ENCODE measurements at regions not wholly inside any gene's neighbourhood (a gene's known extent, or its start where the extent isn't known, plus 50 kb on each side); places are given as distances from the start of the nearest gene placed in this dataset.

DNA sequence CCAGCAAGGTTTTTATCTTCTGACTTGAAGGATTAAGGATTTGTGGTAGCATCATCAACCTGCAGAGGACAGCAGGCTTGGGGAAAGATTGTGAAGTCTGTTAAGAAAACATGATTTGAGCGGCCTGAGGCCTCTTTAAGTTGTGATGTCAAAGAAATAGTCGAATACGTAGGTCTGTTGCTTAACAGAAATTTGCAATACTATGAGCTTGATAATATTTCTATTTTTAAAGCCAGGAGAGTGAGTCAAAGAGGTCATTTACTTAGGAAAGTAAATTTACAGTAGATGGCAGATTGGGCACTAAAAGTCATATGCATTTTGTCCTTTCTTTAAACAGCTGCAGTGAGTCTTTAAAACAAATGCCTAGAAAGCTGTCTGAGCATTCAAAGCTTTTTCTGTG is 336.3 kb downstream of the DIPK2A start:
- no peak for FAIRE-seq

DNA sequence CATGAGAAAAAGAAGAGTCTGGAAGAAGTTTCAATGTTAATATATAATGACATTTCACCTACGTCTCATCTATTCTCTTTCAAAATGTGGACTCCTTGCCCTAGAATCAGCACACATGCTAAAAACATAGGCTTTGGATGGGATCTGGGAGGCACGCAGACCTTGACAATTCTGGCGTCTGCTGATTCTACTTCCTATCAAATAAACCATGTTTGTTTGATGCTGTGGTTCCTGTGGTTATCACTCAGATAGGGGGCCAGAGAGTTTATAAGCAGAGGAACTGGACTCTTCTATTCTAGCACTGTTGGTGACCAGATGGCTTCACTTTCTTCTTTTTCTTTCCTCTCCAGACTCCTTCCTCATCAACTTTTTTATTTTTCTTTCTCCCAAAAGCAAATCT is 336.8 kb downstream of the DIPK2A start:
- no peak for FAIRE-seq

DNA sequence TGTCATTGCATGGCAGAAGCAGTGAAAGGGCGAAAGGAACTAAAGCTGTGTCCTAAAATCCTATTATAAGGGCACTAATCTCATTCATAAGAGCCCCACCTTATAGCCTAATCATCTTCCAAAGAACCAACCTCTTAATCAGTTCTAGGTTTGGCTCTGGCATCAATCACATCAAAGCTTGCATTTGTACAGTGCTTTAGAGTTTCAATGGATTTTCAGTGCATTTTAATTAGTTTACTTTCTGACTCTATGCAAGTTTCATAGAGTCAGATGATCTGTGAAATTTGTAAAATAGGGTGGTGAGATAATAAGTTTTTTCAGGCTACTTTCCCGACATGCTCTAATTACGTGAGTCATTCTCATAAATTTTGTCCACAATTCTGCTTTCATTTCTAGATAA is 341.1 kb downstream of the DIPK2A start:
- FAIRE-seq, result no peak

DNA sequence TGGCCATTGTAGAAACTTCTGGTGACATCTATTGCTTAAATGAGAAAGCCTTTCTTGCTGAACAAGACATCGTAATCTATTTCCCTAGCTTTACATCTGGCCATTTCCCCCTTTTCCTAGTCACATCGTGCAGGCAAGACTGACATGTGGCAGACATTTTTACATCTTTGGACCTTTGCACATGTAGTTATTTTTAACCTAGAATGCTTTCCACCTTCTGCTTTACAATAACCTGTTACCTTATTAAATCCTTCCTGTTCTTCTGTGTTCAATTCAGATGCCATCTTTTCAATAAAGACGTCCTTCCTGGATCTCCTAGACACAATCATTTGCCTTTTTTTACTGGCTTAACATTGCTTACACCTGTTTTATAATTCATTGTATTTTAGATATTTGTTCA is 343.3 kb downstream of the DIPK2A start:
- FAIRE-seq, result no peak

DNA sequence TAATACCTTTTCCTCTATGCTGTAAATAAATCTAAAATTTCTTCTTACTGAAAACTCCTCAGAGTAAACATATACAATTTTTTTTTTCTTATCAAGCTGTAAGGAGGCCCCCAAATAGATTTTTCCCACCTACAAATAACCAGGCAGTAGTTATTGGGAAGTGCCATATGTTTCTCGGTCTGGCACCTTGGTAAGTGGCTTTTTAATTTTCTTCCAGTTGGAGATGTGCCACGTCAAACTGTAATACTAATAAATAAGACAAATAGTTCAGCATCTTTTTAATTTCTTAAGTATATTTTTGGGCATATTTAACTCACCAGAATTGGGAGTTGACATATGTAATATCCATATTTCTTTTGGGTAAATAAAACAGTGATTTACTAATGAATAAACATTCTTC is 346.3 kb downstream of the DIPK2A start:
- FAIRE-seq, result no peak

DNA sequence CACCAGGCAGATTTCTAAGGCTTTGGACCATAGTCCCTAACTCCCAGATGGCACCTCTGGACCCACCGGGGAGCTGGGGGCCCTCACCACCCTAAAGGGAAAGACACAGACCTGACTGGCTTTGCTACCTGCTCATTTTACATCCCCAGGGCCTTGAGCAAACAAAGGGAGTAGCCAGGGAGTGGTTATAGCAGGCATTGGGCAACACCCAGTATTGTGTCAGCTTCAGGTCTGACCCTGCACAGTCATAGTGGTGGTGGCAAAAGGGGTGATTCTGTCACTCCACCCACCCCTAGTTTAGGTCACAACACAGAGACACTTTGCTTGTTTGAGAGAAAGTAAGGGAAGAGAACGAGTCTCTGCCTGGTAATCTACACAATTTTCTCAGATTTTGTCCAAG is 352.5 kb downstream of the DIPK2A start:
- no peak for FAIRE-seq

DNA sequence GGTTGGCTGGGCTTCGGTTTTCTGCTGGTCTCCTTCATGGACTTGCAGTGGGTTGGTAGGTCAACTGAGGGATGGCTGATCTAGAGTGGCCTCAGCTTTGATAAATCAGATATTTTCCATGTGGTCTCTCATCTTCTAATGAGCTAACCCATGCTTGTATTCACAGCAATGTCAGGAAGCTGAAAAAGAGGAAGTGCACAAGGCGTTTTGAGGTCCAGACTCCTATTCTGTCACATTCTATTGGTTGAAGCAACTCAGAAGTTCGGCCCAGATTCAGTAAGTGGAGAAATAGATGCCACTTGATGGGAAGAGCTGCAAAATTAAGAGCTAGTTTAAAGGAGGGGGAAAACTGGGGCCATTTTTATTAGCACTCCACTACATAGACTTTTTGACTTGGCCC is 361.2 kb downstream of the DIPK2A start:
- no peak for FAIRE-seq

DNA sequence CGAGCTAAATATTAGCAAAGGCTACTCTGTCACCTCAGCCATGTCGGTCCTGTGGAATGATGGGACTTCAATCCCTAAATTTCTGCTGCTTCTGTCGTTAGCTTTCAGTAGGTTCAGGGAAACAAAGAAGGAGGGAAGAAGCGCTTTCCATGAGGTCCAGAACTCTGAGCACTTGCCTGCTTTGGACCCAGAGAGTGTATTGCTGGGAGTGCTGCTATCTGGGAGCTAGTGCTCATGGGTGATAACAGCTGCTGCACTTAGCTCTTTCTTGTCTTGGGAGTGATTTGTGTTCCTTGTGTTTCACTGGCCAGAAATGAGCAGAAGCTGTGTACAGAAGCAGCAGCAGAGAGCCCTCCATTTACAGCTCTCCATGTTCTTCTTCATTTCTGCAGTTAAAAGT is 369.8 kb downstream of the DIPK2A start:
- FAIRE-seq, result no peak

DNA sequence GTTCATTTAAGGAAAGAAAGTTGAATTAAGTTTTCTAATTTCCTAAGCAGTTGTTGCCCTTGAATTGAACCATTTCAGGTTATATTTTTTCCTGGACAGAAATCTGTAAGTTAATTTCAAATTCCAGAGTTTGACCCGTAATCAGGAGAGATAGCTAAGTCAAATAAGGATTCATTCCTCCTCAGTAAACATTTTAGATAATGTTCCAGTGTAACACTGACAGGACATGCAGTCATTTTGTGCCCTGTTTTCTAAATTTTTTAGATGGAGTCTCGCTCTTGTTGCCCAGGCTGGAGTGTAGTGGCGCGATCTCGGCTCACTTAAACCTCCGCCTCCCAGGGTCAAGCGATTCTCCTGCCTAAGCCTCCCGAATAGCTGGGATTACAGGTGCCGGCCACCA is 371.7 kb downstream of the DIPK2A start:
- FAIRE-seq, result no peak

DNA sequence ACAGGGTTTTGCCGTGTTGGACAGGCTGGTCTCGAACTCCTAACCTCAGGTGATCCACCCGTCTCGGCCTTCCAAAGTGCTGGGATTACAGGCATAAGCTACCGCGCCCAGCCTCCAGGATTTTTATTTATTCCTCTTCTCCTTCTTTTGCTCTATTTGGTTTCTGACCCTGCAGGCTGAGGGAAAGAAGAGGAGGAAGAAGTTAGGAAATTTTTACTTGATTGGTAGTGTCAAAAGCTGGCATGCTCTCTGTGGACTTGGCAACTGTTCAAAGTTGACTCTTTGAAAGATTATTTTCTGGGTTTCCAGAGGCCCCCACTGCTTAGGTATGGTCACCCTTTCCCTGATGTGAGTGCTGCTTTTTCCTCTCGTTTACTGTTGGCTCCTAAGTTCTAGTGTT is 372.2 kb downstream of the DIPK2A start:
- FAIRE-seq, result no peak

DNA sequence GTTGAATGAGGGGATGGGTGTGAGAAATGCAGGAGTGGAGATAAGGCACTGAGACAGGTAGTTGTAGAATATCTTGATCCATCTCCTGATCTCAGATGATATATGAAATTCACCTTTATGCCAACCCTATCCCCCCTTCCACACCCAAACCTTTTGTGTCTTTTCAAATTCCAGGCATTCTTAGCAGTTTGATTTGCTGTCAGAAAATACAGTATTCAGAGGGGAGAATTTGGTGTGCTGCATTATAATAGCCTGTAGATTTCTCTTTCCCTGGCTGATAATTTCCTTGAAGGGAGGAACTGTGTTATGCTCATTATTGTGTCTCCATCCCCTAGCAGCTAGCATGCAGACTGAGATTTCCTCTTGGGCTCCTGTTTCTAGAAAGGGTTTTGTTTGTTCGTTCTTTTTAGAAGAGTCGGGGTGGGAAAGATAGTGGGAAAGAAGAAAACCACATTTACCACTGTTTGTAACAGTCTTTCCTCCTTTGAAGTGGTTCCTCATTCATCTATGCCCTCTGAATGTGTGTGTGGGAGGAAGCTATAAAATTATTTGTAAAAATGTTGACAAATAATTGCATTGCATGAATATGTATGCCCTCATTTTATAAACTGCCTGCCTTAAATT is 373.4 kb downstream of the DIPK2A start:
- FAIRE-seq, result no peak

DNA sequence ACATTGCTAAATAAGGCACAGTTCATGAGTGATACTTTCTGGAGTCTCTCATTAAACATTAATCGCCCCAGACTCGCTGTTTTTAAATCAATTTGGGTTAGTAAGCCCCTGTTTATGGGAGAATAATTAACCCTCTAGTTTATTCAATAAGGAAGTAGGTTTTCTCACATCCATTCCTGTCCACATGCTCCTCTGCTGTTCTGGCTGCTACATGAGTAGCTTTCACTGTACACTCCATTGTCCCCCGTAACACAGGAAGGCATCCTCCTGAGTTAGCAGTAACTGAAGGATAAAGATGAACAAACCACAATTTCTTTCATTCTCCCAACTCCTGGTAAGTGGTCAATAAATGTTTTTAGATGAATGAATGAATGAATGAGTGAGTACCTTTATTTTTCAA is 378.5 kb downstream of the DIPK2A start:
- no peak for FAIRE-seq

DNA sequence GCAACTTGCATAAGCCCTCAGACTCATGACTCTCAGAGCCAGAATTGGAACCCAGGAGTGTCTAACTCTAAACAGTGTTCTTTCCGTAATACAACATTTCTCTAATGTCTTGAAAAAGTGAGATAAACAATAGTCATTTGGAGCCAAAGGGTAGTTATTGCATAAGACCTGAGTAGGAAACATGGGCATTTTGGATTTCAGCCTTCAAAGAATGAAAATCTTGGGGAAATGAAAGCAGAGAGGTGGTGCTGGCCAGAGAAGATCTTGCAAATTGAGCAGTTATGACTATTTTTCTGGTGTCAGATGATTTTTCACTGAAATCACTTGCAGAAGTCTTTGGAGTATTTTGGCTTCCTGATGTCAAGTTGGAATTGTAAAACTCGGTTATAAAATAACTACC is 379.4 kb downstream of the DIPK2A start:
- no peak for FAIRE-seq

DNA sequence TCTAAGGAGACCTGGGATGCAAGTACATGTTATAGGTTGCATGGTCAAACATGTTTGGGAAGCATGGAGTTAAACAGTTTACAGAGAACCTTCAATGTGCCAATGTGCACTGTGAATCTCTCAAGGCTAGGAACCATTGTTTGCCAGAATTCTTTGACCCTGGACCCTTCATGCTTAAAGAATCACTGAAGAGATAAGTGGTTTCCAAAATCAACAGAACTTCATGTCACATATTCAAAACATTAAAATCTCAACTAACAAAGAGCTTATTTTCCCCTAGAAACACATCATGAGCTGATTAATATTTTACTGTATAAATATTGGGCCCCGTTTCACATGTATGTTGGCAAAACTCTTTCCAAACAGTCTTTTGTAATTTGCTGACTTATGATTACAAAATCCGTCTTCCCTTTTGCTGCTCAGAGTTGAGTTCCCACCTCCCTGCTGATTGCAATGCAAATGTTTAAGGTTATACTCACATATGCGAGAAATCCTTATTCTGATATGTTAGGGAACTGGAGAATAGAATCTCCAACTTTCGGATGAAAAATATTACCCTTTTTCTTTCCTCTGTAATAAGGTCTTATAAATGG is 380.2 kb downstream of the DIPK2A start:
- no peak for FAIRE-seq

DNA sequence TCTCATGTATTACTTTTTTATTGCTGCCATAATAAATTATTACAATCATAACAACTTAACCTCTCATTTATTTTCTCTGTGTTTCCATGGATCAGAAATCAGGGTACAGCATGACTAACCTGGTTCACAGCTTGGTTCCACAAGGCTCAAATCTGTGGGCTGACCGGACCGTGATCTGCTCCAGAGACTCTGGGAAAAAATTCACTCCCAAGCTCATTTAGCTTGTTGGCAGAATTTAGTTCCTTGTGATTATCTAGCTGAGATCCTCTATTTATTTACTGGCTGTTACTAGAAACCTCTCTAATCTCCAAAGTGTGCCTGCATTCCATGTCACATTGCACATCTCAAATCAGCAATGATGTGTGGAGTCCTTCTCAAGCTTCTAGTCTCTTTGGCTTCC is 386.6 kb downstream of the DIPK2A start:
- FAIRE-seq, result no peak

DNA sequence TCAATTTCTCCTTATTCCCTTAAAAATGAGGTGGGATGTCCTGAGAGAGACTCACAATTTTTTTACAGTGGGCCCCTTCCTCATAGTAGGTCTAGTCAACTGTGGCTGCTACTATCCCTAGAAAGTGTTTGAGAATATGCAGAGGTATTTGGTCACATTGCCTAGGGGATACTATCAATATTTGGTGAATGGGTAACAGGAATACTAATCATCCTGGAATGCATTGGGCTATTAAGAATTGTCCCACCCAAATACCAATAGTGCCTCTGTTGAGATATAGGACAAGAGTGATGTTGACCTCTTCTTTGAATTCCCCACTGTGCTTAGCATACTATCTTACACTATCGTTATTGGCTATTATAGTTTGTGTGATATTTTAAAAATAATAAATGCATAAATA is 389.4 kb downstream of the DIPK2A start:
- FAIRE-seq, result no peak

DNA sequence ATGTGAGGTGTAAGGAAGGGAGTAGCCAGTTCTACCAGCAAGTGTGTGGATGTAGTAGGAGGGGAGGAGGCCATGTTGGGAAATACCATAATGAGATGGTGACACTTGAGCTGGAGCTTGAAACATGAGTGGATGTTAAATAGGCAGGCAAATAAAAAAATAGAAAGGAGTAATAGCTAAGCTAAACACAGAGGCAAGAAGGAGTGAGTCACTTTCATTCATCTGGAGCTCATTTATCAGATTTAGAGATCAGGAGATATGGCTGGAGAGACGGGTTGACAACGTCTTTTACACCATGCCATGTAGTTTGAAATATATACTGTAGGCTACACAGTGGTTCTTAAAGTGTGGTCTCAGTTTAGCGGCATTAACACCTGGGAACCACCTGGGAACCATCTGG is 390.5 kb downstream of the DIPK2A start:
- FAIRE-seq, result no peak

DNA sequence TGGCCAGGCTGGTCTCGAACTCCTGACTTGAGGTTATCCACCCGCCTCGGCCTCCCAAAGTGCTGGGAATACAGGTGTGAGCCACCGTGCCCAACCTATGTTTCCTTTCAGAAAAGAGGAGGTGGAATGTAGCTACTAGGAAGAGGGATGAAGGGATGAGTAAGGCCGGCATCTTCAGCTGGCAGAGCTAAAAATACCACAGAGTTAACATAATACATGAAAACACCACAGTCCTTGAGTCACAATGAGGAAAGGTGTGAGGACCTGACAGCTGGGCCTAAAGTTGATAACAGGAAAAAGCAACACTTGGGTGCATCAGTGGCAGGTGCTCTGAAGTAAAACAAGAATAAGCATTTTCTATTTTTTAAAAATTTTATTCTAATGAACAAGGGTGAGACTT is 392.2 kb downstream of the DIPK2A start:
- no peak for FAIRE-seq

DNA sequence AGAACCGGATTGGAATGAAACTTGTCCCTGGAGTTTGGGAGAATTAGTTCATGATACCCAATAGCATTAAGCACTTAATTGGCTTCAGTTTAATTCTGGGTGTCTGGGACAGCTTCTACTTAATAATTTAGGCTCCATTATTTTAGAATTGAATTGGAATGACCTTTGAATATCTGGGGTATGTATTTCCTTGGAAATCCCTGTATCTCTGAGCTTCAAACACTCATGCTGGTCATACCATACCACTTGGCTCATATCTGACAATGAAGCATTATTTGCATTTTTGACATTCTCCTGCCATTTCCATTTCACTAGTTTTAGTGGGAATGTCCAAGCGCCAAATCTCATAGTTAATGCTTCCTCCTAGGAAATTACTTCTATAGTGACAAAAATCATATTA is 393.1 kb downstream of the DIPK2A start:
- FAIRE-seq, result no peak

DNA sequence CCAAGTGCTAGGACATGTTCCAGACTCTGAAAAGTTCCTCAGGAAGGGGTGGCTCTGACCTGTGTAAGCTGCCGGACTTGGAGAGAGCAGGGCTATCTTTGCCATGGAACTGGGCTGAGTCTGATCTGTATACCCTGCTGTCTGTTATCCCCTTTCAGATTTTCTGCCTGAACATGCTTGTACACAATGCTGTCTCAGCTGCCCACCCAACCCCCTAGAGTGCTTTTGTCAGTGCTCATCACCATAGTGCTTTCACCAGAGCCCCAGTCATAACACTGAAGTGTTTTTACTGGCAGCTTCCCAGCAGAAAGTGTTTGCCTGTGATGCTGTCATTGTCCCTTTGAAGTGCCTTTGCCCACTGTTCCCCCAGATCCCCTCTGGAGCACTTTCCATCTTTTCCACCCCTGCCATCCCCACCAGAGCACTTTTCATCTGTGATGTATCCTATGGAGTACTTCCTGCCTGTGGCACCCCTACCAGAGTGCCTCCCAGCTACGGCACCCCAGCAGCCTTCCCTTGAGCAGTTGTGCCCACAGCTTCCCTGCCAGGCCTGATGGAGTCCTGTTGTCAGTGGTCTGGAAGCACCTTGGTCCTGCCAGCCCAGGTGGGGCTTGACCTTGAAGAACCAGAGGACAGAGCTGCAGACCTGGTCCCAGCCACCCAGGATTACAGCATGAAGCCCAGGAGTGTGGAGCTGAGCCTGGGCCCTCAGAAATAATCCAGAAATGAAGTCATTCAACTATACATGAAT is 397.7 kb downstream of the DIPK2A start:
- no peak for FAIRE-seq

DNA sequence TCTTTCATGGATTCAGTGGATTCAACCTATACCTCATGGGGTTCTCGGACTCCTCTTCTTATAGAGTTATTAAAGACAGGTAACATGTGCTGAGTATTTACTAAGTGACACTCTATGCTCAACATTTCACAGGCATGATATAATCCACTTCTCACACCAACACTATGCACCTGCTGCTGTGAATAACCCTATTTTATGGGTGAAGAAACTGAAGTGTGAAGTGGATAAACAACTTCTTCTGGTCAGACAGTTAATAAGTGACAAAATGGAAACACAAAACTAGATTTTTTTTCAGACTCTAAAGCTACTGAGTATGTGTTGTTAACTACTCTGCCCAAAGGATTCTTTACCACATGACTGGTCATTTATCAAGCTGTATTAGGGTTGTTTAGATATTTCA is 403.5 kb downstream of the DIPK2A start:
- FAIRE-seq, result no peak

DNA sequence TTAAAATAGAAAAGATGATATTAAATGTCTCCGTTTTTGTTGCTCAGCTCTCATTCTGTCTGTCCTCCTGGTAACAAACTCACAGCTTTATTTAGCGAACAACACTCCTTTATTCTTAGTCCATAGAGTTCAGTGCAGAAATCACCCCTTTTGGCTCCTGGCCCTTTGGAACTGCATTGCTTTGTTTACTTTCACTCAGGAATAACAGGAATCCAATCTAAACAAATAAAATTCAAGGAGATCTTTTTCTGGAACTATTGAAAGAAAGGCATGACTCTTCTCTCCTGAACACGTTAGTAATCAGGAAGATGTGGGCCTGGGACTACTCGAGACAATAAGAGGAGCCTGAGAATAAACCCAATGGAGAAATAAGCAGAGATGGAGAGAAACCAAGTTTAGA is 409.2 kb downstream of the DIPK2A start:
- FAIRE-seq, result no peak

DNA sequence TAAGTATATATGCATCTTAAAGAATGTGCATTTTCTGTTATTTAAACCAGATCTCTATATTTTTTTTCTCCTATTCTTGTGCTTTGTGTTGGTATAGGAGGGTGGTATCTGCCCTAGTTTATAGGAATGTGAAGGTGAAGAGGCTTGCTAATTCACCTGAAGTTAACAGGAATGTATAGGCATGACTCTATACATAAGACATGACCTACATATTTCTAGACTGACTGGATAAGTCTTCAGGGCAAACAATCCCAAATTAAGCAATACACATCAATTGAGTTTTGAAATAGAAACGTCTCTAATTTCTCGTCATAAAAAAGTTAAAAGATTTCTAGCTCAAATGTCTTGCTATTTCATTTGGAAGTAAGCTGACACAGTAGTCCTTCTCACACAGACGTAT is 410.0 kb downstream of the DIPK2A start:
- no peak for FAIRE-seq

DNA sequence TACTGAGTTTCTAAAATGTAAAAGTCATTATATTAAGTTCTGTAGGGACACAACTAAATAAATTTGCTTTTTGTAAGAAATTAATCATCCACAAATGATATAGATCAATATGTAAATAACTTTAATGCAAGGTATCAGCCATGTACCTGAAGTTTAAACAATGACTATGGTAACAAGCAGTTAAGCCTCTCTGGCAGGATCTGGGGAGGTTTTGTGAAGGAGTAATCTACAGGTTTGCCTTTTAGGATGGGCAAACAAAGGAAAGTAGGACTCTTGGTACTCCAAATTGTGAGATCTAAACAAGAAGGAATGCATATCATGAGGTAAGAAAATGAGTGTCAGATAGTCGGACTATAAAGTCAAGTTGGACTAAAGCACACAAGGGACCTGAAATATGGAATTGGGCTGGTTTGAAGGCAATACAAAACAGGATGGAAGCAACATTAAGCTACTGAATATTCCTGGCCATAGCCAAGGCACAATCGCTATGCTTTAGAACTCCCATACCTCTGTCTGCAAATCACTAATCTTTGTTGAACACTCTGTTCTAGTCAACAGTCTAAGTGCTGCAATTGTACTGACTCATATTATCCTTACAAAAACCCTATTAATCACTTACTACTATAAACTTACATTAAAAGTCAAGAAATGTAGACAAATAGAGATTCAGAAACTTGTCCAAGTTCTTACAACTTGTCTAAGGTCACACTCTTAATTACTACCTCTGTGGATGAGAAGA is 412.8 kb downstream of the DIPK2A start:
- no peak for FAIRE-seq

All from G401.6 (cell line).